GM08714 (cell line): ENCODE measurements at regions not wholly inside any gene's neighbourhood (a gene's known extent, or its start where the extent isn't known, plus 50 kb on each side); places are given as distances from the start of the nearest gene placed in this dataset.

ENCODE experiments used
- H3K4me3 ChIP-seq: fragments of 200-500 bp; sonication (Bioruptor generic); 2 replicates; pipeline ENCODE4 v1.5.1; 2014; ENCODE audit warnings: mild to moderate bottlenecking, low read length, inconsistent platforms
- ZNF274 ChIP-seq: IDR thresholded peaks from 2 replicates; pipeline ENCODE4 v1.6.1; 2012; ENCODE audit warnings: mild to moderate bottlenecking, low read depth, low read length

- TF ChIP-seq ZNF274 = no peak
- no peak overlapping the region for H3K4me3 ChIP-seq
Observed at GRCh38 chr5:6183391-6184390, 194.7 kb downstream of the MED10 start.

- H3K4me3 ChIP-seq = no peak overlapping the region
- no peak for TF ChIP-seq ZNF274
Observed at GRCh38 chr5:6182271-6182815, 196.0 kb downstream of the MED10 start.

- TF ChIP-seq ZNF274 = no peak
- no peak overlapping the region for H3K4me3 ChIP-seq
Observed at GRCh38 chr5:6181871-6182270, 196.5 kb downstream of the MED10 start.

GRCh38 chr5:6181147-6181729 is 197.1 kb downstream of the MED10 start:
- H3K4me3 ChIP-seq = no peak overlapping the region
- TF ChIP-seq ZNF274 = no peak

GRCh38 chr5:6180231-6180872 is 198.0 kb downstream of the MED10 start:
- H3K4me3 ChIP-seq = no peak overlapping the region
- no peak for TF ChIP-seq ZNF274

GRCh38 chr5:6178846-6179532 is 199.4 kb downstream of the MED10 start:
- no peak overlapping the region for H3K4me3 ChIP-seq
- TF ChIP-seq ZNF274 = no peak

- no peak for TF ChIP-seq ZNF274
- no peak overlapping the region for H3K4me3 ChIP-seq
Observed at GRCh38 chr5:6177926-6178325, 200.4 kb downstream of the MED10 start.

- no peak overlapping the region for H3K4me3 ChIP-seq
- TF ChIP-seq ZNF274 = no peak
Observed at GRCh38 chr5:6176102-6176693, 202.1 kb downstream of the MED10 start.

- H3K4me3 ChIP-seq = no peak overlapping the region
- TF ChIP-seq ZNF274 = no peak
Observed at GRCh38 chr5:6175172-6175854, 203.0 kb downstream of the MED10 start.

GRCh38 chr5:6169660-6170059 is 208.7 kb downstream of the MED10 start:
- TF ChIP-seq ZNF274 = no peak
- H3K4me3 ChIP-seq = no peak overlapping the region

GRCh38 chr5:6166698-6167394 is 211.5 kb downstream of the MED10 start:
- no peak overlapping the region for H3K4me3 ChIP-seq
- TF ChIP-seq ZNF274 = no peak

GRCh38 chr5:6163913-6164312 is 214.4 kb downstream of the MED10 start:
- TF ChIP-seq ZNF274 = no peak
- no peak overlapping the region for H3K4me3 ChIP-seq
